GM13977 (cell line): ENCODE measurements at regions not wholly inside any gene's neighbourhood (a gene's known extent, or its start where the extent isn't known, plus 50 kb on each side); places are given as distances from the start of the nearest gene placed in this dataset.

Experiments used
- DNase-seq: peaks from one replicate; pipeline ENCODE4 v3.0.0; 2012; ENCODE audit warnings: low spot score
- CTCF ChIP-seq: IDR thresholded peaks from 2 replicates; pipeline ENCODE4 v1.5.1; 2012; ENCODE audit warnings: mild to moderate bottlenecking, control low read depth; ENCODE audit not compliant: insufficient read depth; ENCODE audit errors: extremely low read depth, missing control alignments
- in situ Hi-C: fragments of 300-500 bp; cut with MboI; formaldehyde crosslinking; loops from one replicate; pipeline ENCODE4 v1.12.0; 2022; ENCODE audit warnings: low sequenced_read_pairs, low pct_unique_long_range_greater_than_20kb, mixed read lengths, inconsistent platforms; ENCODE audit not compliant: unreplicated experiment

- in situ Hi-C loops = no loop called here
- DNase-seq = no peak
- TF ChIP-seq CTCF = no peak
These were observed 135.6 kb downstream of the PFKFB3 start for GRCh38 chr10:6338361-6338760.

DNA sequence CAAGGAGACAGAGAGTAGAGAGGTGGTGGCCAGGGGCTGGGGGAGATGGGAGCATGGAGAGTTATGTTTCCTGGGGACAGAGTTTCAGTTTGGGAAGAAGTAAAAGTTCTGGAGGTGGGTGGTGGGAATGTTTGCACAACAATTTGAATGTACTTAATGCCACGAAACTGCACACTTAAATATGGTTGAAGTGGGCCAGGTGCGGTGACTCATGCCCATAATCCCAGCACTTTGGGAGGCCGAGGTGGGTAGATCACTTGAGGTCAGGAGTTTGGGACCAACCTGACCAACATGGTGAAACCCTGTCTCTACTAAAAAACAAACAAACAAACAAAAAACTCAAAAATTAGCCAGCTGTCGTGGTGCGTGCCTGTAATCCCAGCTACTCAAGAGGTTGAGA is 137.2 kb downstream of the PFKFB3 start:
- in situ Hi-C loops = no loop called here
- no peak for DNase-seq
- no peak for TF ChIP-seq CTCF

- in situ Hi-C loops = no loop called here
These were observed 139.5 kb downstream of the PFKFB3 start for GRCh38 chr10:6342096-6342685.

DNA sequence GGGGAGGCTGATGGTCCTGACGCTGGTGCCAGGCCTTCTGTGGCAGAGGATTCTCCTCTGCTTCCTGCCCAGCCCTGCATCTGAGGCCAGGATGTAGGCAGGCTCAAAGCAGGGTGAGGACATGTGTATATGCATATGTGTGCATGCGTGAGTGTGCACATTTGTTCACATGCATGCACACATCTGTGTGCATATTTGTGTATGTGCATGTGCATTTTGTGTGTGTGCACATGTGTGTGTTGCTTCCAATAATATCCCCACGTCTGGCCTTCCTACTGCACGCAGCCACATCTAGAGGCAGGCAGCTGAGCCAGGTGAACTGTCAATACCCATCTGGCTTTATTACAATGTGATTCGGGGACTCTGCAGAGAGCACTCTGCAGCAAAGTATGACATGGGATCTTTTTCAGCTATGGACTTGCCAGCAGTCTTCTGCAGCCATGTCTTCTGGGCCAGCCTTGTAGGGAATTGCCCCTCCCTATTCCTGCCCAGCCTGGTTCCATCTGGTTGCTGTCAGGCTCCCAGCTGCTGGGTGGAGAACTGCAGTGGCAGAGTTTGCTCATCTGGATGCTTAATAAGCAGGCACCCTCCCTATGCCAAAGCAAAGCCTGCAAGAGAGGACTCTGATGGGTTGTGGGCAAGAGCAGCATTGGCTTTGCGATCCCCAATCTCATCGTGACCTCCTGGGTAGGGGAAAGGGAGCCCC is 140.7 kb downstream of the PFKFB3 start:
- no peak for TF ChIP-seq CTCF
- DNase-seq = no peak
- in situ Hi-C loops = no loop called here

More at GRCh38 chr10:6342096-6342685, 139.5 kb downstream of the PFKFB3 start:
- TF ChIP-seq CTCF = no peak
- DNase-seq = no peak

DNA sequence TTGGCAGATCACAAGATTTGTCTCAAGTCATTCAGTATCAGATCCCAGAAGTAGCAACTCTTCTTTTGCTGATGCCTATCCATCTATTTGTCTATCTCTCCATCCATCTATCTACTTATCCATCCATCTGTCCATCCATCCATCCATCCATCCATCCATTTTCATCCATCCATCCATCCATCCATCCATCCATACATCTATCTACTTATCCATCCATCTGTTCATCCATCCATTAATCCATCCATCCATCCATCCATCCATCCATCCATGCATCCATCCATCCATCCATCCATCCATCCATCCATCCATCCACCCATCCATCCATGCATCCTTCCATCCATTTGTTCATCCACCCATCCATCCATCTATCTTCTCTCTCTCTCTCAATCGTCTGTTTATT is 142.7 kb downstream of the PFKFB3 start:
- in situ Hi-C loops = no loop called here
- no peak for DNase-seq
- TF ChIP-seq CTCF = no peak

- in situ Hi-C loops = no loop called here
- DNase-seq = no peak
- TF ChIP-seq CTCF = no peak
These were observed 143.9 kb downstream of the PFKFB3 start for GRCh38 chr10:6346631-6347030.
